Stomach (tissue), 4 donors: ENCODE measurements at regions not wholly inside any gene's neighbourhood (a gene's known extent, or its start where the extent isn't known, plus 50 kb on each side); places are given as distances from the start of the nearest gene placed in this dataset.

Source experiments
- CTCF ChIP-seq, 7 experiments: fragments of 450-650 bp in 4 of 7; fragments of 200-600 bp in 3 of 7; sonication (generic) in 3 of 7; IDR thresholded peaks; one replicate each; pipeline ENCODE4 v1.5.1; 2016 to 2019; ENCODE audit warnings: antibody characterized with exemption in 7 of 7, control low read depth in 2 of 7, mild to moderate bottlenecking in 1 of 7
- POLR2A ChIP-seq, 4 donors: fragments of 450-650 bp; IDR thresholded peaks; one replicate each; pipeline ENCODE4 v1.6.1; 2016; ENCODE audit warnings: antibody characterized with exemption in 4 of 4, control low read depth in 2 of 4, mild to moderate bottlenecking in 1 of 4, moderate library complexity in 1 of 4
- POLR2AphosphoS5 ChIP-seq, 3 donors: sonication (generic); formaldehyde crosslinking; IDR thresholded peaks; one replicate each; pipeline ENCODE4 v1.6.1; 2016; ENCODE audit warnings: antibody characterized with exemption in 3 of 3

GRCh38 chr18:73668051-73668450, 479.6 kb downstream of the FBXO15 start:
- TF ChIP-seq CTCF (IDR thresholded peaks at IDR 0.05) (no peak), POLR2A (IDR thresholded peaks at IDR 0.05) (no peak), POLR2AphosphoS5 (IDR thresholded peaks at IDR 0.05) (no peak)
